ENCODE measurements at regions not wholly inside any gene's neighbourhood (a gene's known extent, or its start where the extent isn't known, plus 50 kb on each side); places are given as distances from the start of the nearest gene placed in this dataset.

DNA sequence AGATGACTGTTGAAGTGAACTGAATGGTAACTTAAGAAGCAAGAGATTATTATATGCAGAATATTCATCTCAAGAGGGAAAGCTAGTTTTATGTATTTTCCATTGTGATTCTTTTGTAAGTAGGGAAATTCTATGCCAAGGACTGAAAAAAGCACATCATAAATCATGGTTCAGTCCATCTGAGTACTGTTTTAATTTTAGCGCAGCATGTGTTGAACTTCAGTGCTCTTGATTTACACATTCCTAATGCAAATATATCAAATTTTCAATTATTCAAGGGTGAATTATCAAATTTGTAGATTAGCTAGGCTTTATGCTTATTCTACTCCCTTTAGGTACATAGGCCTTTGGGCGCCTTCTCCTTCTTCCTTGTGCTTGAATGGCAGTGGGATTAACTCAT is 50.3 kb upstream of the TCF12 start:
- DNase-seq (ENCODE audit: low read depth), result no peak

DNA sequence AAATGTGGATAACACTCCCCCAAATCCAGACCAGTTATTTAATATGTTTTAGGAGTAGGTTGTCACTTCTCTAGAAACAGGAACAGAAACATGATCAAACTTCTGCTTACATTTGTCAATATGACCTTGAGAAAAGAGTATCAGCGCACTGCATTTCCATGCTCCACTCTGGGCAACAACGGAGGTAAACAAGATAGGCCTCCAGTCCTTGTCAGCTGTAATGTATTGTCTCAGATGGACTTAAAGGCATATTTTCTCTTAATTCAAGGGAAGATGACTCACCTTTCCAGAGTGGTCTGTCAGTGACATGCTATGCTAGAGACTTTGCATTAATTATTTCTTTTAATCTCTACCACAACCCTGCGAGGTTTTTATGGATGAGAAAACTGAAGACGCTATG is 51.6 kb upstream of the TCF12 start:
- DNase-seq (ENCODE audit: low read depth), result no peak

GRCh38 chr15:56857828-56858227 is 60.6 kb upstream of the TCF12 start:
- DNase-seq (ENCODE audit: low read depth), result no peak

- DNase-seq (ENCODE audit: low read depth), result no peak
Measured at GRCh38 chr15:56856934-56857333, 61.5 kb upstream of the TCF12 start.

DNA sequence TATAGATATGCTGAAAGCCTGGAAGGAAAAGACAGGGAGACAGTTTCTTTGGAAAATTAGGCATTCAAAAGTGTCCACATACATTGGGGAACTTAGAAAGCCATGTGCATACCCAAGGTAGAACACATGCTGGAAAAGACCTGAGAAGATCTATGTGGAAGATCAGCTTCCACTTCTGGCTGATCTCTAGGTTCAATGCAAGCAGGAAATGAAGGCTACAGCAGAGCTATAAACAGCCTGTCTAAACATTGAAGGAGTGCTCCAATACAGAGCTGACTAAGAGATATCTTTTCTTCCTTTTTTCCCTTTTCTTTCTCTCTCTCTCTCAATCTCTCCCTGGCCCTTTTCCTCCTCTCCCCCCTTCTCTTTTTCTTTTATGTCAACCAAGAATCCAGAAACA is 73.6 kb upstream of the TCF12 start:
- no peak for DNase-seq (ENCODE audit: low read depth)

DNA sequence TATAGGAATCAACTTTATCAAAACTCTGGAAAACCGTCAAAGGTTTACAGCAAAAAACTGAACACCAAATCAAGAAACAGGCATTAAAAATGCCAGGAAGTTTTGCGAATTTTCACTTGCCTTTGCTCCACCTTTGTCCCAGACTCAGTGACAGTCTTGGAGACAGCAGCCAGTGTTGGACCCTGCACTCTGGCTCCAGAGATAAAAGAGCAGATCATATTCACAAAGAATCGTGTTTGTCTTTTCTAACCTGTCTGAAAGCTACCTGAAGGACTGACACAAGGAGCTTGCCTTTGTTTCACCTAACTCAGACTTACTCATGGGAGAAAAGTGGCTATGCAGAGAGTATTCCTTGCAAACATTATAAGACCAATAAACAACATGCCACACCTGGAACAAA is 74.0 kb upstream of the TCF12 start:
- no peak for DNase-seq (ENCODE audit: low read depth)

- no peak for DNase-seq (ENCODE audit: low read depth)
Measured at GRCh38 chr15:56839641-56840040, 78.8 kb upstream of the TCF12 start.

DNA sequence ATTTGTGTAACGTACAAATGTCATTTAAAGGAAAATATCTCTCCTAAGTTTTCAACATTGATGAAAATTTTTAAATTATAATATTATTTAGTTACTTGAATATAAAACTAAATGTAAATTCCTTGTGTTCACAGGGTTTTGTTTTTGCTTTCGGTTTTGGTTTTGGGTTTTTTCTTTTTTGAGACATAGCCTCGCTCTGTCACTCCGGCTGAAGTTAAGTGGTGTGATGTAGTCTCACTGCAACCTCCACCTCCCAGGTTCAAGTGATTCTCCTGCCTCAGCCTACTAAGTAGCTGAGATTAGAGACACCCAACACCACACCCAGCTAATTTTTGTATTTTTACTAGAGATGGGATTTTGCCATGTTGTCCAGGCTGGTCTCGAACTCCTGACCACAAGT is 79.3 kb upstream of the TCF12 start:
- no peak for DNase-seq (ENCODE audit: low read depth)

DNA sequence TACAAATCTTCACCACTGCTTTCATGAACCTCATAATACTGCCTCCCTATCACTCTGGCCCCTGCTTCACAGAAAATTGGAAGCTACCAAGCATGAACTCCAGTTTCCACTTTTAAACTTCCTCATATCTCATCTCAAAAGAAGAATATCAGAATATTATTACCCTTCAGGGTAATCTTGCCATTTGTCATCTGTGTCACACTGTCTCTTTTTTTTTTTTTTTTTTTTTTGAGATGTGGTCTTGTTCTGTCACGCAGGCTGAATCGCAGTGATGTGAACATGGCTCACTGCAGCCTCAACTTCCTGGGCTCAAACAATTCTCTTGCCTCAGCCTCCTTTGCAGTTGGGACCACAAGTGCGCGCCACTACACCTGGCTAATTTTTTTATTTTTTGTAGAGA is 80.4 kb upstream of the TCF12 start:
- no peak for DNase-seq (ENCODE audit: low read depth)

GRCh38 chr15:56837273-56837672 is 81.2 kb upstream of the TCF12 start:
- DNase-seq (ENCODE audit: low read depth), result no peak

DNA sequence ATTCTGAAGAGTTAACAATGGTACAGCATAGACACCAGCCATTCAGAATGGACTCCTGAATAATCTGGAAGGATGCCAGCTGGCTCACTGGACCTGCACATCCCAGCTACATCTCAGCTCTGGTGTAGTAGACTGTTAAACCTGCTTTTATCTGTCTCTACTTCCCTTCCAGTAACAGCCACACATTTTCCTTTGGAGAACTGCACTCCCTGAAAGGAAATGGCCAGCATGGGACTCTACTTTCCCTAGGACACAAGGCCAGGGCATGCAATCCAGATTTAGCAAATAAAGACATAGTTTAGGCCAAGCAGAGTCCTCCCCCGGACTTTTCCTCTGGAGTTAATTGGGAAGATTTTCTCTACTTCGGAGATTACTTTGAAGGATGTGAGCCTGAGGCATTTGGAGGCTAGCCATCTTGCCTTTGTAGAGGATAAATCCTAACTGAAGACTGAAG is 82.7 kb upstream of the TCF12 start:
- DNase-seq (ENCODE audit: low read depth), result no peak

DNA sequence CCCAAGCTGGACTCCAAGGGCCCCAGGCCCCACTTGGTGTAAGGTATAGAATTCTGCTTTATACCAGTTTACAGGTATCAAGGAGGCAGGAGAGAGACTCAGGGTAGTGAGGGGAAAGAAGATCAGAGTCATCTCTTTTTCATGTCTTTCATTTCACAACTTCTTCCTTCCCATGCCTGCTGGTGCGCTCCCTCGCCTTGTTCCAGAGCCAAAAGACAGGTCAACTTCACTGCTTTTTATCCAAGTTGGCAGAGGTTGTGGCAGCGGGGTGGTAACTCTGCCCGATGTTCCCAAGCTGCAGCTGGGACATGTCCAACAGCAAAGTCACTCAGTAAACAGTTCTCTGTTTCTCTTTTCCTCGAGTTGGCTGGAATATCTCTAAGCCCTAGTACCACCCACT is 86.3 kb upstream of the TCF12 start:
- DNase-seq (ENCODE audit: low read depth), result no peak

DNA sequence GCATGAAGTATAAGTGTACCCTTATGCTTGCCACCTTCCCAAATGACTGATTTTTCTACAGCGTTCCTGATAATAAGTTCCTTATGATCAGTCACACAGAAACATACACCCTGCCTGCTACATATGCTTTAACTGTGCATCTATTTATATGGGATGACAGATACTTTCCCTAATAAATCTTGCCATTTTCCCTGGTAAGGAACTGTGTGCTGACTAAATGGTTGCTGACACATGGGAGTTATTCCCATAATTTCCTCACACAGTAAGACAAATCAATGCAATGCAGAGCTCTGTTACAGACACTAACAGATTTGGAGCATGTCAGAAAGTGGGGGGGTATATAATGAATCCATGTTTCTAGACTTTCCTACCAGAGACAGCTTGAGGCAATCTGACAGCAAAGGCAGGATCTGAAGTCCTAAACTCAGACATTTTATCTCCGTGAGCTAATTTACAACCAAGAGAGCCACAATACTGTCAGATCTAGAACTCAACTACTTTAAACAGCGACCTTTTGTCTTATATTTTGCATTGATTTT is 86.9 kb upstream of the TCF12 start:
- no peak for DNase-seq (ENCODE audit: low read depth)

- DNase-seq (ENCODE audit: low read depth), result no peak
Measured at GRCh38 chr15:56824175-56824574, 90.9 kb upstream of the ZNF280D start.

DNA sequence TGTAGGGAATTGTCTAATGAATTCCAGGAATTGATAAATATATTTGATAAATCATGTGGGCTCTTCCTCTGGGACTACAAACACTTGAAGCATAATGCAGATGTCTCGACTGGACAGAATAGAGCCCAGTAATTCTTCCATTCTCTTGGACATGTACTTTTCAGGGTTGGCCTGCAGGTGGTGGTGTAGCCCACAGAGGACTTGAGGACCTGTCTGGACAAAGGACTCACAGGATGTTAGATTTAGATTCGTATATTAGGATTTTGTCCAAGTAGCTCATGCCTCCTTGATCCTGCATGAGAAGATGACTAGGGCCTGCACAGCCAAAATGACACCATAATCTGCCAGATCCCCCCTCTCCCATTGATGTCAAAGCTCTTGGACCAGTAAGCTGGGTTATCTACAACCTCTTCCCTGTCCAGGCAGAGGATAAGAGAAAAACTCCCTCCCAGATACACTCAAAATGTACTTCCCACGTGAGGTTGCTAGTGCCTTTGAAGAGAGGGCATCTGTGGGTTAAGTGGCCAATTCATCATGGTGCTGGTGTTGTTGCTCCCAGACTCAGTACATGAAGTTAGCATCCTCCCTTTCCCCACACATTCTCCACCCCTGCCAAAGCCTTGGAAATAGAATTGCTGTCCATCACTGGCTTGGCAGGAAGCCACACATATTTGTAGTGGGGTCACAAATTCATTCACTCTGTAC is 88.6 kb upstream of the ZNF280D start:
- peak; percentile 15 for DNase-seq (ENCODE audit: low read depth)

DNA sequence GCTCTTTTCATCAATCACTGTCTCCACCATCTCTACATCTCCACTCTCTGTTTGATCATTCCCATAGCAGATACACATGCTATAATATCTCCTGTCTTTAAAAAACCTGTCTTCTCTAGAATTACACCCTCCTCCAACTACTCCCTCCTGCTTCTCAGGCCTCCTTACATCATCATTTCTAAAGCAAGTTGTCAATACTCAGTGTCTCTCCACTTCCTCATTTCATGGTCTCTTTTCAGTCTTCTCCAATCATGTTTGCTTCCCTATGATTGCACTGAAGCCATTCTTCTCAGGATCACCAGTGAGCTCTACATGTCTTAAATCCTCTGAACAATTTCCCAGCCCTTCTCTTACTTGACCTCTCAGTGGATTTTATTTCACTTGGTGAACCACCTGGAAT is 87.0 kb upstream of the ZNF280D start:
- no peak for DNase-seq (ENCODE audit: low read depth)

DNA sequence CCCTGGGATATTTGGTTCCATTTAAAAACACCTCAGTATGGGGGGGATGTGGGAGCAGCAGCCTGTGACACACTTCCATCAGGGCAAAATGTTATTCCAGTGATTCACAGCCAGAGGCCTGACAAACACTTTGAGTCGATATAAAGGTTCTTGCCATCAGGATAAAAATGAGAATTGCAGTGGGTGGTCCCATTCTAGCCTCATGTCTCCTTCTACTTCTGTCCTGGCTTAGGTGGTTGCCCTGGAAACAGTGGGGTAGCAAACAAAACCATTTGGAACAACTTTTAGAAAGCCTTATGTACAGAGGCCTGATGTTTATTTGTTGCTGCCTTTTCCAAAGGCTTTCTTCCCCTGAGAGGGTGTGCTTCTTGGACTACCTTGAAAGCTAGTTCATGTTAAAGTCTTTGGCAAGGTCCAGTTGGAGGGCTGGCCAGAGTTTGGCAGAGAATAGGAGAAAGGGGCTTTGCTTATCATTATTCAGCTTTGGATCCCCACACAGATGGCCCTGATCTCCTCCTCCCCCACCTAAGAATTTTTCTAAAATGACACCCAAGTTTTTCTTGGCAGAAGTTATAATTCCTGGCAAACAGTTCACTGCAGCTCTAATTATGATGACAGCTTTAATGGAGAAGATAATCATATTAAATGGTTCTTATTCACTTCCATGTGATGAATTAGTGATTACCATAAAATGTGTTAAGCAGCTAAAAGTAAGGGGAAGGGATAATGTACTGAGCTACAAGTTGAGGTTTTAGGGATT is 84.2 kb upstream of the ZNF280D start:
- DNase-seq (ENCODE audit: low read depth), result no peak

- DNase-seq (ENCODE audit: low read depth), result no peak
Measured at GRCh38 chr15:56816781-56817180, 83.5 kb upstream of the ZNF280D start.

- DNase-seq (ENCODE audit: low read depth), result no peak
Measured at GRCh38 chr15:56815247-56815646, 81.9 kb upstream of the ZNF280D start.

DNA sequence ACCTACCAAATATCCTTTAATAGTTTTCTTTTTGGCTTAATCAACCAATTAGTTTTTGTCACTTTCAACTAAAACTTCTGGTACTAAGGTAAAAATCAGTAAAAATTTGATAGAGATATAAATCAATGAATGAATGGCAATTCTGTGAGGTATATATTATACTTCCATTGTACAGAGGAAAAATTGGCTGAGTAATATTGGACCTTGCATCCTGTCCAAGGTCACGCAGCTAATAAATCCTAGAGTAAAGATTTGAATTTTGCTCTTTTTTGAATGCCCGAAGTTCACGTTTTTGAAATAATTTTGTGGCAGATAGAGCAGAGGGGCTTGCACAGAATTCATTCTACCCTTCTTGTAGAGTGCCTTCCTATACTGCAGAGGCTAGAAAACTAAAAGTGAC is 81.1 kb upstream of the ZNF280D start:
- no peak for DNase-seq (ENCODE audit: low read depth)

- DNase-seq (ENCODE audit: low read depth), result no peak
Measured at GRCh38 chr15:56813995-56814394, 80.7 kb upstream of the ZNF280D start.

DNA sequence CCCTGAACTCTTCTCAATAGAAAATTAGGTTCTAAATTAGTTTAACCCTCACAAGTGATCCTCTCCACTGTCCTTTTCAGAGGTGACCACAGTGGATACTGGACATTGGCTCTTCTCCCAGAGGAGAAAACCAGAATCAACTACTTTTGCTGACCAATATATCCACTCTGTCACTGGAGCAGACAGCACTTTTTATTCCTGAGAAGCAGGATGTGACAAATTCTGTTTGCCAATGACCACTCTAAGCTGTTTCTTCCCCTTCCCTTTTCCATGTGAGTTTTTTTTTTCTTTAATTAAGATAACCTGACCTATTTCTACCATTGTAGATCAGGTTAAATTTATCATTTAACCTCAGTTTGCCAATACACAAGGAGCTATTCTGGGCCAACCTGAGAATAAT is 79.7 kb upstream of the ZNF280D start:
- no peak for DNase-seq (ENCODE audit: low read depth)

- no peak for DNase-seq (ENCODE audit: low read depth)
Measured at GRCh38 chr15:56812221-56812620, 78.9 kb upstream of the ZNF280D start.

- no peak for DNase-seq (ENCODE audit: low read depth)
Measured at GRCh38 chr15:56811586-56811985, 78.3 kb upstream of the ZNF280D start.
